GM18508 (cell line): ENCODE measurements at regions not wholly inside any gene's neighbourhood (a gene's known extent, or its start where the extent isn't known, plus 50 kb on each side); places are given as distances from the start of the nearest gene placed in this dataset.
"Not testable (repeated sequence)": the region's sequence is repeated elsewhere in the genome, so short reads cannot be mapped to it uniquely, and the experiment has no call there.

ENCODE experiments used
- ATAC-seq: cut with Tn5 transposase; IDR thresholded peaks from one replicate; pipeline ENCODE4 v1.9.1; 2021; ENCODE audit warnings: moderate number of reproducible peaks; ENCODE audit not compliant: insufficient read depth, unreplicated experiment

- no peak for ATAC-seq
These were observed 154.7 kb upstream of the CDK1 start for GRCh38 chr10:60623627-60624026.

DNA sequence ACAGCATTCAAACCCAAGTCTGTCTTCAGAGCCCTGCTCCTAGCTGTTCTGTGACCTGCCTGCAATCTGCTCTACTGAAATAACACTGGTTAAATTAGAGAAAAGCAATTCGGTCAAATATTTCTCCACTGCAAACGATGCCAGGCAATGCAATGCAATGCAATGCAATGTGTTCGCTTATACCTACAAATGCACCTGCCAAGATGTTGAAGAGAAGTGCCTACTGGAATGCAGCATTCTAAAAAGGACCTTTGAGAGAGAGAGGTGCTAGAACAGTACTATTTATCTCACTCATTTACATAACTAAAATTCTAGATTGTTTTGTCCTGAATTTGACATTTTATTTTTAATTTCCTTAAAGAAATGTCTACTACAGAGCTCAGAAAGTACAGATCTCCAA is 157.3 kb upstream of the CDK1 start:
- no peak for ATAC-seq

GRCh38 chr10:60618861-60619260 is 159.4 kb upstream of the CDK1 start:
- no peak for ATAC-seq

- no peak for ATAC-seq
These were observed 162.7 kb upstream of the CDK1 start for GRCh38 chr10:60615541-60615940.

- ATAC-seq: no peak
These were observed 163.9 kb upstream of the CDK1 start for GRCh38 chr10:60614363-60614762.

GRCh38 chr10:60613434-60613833 is 164.8 kb upstream of the CDK1 start:
- ATAC-seq: no peak

DNA sequence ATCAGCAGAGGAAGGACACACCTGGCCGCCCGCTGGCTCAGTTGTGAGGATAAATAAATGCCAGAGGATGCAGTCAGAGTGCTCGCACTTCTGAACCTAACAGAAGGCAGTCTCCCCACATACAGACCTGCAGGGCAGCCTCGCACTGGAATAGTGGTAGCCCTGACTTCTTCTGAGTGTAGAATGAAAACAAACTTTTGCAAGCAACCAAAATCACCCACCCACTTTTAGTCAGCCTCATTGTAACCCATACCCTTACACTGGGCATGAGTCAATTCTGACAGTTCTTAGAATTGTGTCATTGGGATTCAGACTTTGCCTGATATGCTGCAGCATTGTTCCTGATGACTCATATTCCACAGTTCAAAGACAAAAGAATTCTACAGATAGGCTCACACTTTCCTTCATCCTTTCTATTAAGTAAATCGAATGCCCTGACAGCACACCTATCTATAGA is 167.0 kb upstream of the CDK1 start:
- no peak for ATAC-seq

- no peak for ATAC-seq
These were observed 170.9 kb upstream of the CDK1 start for GRCh38 chr10:60607372-60607771.

DNA sequence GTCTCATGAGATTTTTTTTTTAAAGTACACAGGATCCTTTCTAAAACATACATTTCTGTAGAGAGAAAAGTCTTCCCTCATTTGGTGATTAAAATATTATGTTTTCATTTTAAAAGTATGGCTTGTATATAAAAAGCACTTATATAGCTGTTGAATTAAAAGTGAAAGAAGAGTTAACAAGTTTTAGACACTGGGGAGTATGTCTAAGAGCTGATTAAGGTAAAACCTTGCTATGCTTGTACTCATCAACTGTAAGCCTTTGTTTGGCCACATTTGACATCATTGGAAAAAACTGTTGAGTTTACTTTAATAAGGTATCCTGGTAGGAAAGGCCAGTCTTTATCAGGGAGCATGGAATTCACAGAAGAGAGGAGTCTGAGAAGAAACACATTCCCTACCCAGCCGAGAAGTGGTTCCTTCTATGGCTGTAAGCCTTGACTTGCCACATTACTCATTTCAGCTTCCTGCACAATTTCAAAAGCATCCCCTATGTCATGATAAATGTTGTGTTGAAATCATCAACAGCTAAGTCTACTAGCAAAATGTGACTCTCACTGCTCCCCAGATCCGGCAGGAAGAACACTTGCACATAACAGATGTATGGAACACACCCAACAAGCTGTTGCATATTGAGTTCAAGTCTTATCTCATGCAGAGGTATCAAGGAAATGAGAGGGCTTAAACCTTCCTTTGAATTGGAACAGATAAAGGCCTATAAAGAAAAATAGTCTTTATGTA is 171.8 kb upstream of the CDK1 start:
- ATAC-seq: no peak

- ATAC-seq: no peak
These were observed 172.8 kb upstream of the CDK1 start for GRCh38 chr10:60605476-60605875.

GRCh38 chr10:60604342-60604741 is 173.9 kb upstream of the CDK1 start:
- ATAC-seq: no peak

- no peak for ATAC-seq
These were observed 180.8 kb upstream of the CDK1 start for GRCh38 chr10:60597513-60597912.

DNA sequence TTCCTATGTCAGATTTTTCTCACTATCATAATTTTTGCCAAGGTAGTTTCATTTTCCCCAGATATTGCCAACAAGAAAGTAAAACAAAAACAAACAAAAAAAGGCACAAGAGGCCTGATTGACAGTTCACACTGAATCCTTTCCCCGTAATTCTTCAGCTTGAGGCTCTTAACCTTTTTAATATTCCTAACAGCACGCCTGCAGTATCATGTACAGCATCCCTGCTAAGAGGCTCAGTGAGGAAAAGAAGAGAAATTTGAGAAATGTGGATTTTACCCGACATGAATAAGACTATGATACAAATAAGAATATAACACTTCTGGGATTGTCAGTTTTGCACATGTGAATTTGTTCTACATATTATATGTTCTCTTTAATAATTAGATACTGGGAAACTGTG is 182.4 kb upstream of the CDK1 start:
- no peak for ATAC-seq

DNA sequence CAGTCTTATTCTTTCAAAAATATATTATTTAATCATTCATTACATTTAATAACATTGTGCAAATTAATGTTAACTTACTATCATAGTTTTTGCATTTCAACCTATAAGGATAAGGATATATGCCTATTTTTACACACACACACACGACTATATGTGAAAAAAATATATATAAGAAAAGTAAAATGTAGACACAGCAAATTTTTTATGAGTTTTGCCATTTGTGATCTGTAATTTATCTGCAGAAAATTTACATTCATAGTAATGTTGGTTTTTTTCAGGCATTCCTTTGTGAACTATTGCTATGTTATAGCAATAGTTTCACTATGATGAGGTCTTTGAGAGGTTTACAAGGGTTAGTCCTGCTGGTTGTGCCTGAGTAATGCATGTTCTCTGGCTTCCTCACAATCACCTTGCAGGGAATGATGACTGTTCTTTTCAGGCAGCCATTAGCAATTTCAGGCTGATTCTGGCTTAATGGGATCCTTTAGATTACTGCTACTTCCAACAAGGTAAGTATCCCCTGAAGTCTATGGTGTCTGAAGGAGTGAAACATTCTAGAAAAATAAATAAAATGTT is 183.7 kb upstream of the CDK1 start:
- ATAC-seq: peak; percentile 63

DNA sequence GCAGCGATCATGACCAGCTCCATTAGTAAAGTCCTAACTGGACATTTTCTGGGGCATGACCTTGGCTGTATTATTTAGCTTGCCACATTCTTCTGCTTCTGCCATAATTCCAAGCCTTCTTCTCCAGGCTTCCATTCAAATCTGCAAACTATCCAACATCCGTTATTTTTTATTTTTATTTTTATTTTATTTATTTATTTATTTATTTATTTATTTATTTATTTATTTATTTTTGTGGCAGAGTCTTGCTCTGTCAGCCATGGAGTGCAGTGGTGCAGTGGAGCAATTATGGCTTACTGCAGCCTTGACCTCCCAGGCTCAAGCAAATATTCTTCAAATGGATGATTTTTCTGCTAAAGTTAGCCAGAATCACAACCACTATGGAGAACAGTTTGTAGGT is 187.2 kb upstream of the CDK1 start:
- ATAC-seq: no peak

GRCh38 chr10:60589376-60589775 is 188.9 kb upstream of the CDK1 start:
- no peak for ATAC-seq

GRCh38 chr10:60581782-60582181 is 192.1 kb upstream of the ANK3 start:
- ATAC-seq: not testable (repeated sequence)

- ATAC-seq: no peak
These were observed 188.5 kb upstream of the ANK3 start for GRCh38 chr10:60578217-60578616.

DNA sequence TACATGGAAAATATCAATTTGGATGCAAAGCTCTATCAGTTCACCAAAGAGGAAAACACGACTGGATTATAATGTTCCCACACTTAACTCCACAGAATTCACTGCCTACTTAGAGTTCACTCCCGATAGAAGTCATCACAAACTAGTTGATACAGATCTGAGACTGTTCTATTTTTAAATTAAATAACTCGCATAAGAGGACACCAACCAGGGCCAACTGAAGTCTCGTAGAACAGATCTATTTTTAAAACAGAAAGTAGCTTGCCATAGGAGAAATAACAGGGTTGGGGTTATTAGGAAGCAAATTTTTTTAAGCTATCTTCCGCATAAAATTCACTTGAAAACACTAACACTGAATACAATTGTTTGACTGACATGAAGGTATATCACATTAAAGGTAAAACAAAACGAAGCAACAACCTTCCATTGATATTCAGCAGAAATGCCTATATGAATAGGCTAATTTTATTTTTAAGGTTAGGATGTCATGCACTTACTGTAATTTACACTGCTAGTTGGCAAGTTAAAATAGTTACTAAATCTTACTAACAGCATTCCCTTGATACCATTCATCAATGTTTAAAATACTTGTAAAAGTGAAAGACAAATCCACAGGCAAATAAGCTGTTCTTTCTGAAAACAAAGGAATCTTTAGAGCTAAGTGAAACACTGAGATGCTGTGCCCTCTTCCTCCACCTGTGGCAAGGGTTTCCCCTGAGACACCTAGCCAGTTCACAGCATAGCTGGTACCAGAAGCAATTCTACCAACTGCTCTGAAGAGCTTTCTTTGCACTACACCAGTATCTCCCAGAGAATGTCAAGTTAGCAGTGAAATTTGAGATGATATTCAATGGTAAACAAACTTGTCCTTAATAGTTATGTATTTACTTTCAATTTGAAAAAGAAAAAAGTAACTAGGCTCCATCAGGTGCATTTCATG is 186.7 kb upstream of the ANK3 start:
- ATAC-seq: no peak

DNA sequence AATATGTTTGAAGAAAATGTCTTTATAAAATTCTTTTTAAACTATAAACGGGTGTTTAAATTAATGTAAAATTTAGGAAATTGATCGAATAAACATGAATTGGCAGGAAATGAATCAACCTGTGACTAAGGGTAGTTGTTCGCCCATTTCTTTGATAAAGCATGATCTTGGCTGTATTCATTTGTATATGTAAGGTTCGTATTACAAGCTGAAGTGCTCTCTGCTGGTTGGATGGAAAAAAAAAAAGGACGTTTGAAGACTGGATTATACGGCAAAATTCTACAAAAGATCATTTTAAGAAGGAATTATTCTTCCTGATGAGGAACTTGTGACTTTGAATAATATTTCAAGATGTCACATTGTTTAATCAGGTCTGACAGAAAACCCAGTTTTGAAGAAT is 185.4 kb upstream of the ANK3 start:
- ATAC-seq: no peak

DNA sequence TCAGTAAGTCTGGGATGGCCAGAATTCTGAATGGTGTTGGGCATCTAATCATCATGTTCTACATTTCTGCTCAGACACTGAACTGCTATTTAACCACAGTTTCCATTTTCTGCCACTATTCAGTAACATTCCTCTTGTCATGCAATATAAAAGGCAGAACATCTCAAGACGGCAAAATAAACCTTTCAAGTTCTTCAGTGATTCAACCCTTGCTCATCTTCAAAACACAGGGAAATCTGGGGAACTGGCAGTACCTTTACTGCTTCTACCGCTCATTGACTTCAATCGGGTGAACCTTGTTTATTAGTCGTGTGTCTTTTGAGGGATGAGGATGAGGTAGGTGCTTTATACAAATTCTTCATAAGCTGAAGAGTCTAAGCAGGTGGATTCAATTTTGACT is 184.7 kb upstream of the ANK3 start:
- no peak for ATAC-seq
